Fibroblast of villous mesenchyme (primary cell): ENCODE measurements at regions not wholly inside any gene's neighbourhood (a gene's known extent, or its start where the extent isn't known, plus 50 kb on each side); places are given as distances from the start of the nearest gene placed in this dataset.
"Not testable (repeated sequence)": the region's sequence is repeated elsewhere in the genome, so short reads cannot be mapped to it uniquely, and the experiment has no call there.

Source experiments
- DNase-seq: peaks from one replicate; pipeline ENCODE4 v3.0.0-alpha.2; 2010; ENCODE audit warnings: low read depth
- H3K4me3 ChIP-seq: 2 replicates; pipeline ENCODE4 v1.5.1; 2011; ENCODE audit warnings: low read depth, mild to moderate bottlenecking, low read length
- TF ChIP-seq, protein P1 (sequence below): IDR thresholded peaks from 2 replicates; pipeline ENCODE4 v1.5.1; 2012; ENCODE audit warnings: low read depth, mild to moderate bottlenecking, low read length; ENCODE audit not compliant: insufficient read depth

DNA sequence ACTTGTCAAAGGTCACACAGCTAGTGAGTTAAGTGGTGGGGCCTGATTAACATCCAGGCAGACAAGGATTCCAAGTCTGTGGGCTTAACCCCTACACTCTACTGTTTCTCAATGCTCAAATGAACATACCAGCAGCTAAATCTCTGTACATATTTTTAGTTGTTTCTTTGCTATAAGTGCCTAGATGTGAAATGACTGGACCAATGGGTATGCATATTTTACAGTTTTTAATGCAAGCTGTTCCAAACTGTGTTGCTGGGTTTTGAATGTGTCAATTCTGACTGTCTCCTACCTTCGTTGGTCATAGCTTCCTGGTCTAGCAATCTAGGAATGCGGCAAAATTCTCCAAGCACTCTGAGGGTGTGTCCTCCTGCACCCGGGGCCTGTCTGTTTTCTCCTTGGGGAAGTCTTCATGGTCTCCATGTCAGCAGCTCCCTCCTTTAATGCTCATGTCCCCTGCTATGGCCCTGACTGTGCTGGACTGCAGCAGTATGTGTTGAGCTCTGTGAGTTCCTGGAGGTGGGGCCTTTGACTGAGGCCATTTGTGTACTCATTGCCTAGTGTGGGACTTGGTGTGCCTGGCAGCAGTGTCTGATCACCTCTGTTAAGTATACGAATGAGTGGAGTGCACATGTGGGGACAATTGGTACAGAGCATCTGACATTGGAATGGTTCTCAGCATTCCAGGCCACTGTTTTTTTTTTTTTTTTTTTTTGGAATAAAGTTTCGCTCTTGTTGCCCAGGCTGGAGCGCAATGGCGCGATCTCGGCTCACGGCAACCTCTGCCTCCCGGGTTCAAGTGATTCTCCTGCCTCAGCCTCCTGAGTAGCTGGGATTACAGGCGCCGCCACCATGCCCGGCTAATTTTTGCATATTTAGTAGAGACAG, 72.9 kb upstream of the SLC2A1 start:
- peak; percentile 43 for DNase-seq
- TF ChIP-seq, protein P1, sequence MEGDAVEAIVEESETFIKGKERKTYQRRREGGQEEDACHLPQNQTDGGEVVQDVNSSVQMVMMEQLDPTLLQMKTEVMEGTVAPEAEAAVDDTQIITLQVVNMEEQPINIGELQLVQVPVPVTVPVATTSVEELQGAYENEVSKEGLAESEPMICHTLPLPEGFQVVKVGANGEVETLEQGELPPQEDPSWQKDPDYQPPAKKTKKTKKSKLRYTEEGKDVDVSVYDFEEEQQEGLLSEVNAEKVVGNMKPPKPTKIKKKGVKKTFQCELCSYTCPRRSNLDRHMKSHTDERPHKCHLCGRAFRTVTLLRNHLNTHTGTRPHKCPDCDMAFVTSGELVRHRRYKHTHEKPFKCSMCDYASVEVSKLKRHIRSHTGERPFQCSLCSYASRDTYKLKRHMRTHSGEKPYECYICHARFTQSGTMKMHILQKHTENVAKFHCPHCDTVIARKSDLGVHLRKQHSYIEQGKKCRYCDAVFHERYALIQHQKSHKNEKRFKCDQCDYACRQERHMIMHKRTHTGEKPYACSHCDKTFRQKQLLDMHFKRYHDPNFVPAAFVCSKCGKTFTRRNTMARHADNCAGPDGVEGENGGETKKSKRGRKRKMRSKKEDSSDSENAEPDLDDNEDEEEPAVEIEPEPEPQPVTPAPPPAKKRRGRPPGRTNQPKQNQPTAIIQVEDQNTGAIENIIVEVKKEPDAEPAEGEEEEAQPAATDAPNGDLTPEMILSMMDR = no peak
- no peak overlapping the region for H3K4me3 ChIP-seq

DNA sequence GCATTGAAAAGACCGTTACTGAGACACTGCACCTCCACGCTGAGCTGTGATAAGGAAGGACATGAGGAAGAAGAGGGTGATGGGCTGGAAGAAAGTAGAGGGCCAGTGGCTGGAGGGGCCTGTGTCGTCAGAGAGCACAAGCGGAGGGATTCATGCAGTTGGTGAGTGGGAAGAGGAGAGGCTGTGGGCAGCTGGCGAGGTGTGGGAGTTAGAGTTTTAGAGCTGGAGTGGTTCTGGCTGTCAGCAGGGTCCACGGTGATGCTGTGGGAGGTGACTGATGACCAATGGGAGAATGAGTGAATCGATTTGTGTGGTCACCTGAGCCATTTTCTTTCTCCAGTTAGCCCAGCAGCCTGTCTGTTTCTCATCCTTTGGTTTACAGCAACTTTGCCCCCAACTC, 66.2 kb upstream of the SLC2A1 start:
- no peak for DNase-seq
- H3K4me3 ChIP-seq = no peak overlapping the region
- TF ChIP-seq, protein P1 = no peak

DNA sequence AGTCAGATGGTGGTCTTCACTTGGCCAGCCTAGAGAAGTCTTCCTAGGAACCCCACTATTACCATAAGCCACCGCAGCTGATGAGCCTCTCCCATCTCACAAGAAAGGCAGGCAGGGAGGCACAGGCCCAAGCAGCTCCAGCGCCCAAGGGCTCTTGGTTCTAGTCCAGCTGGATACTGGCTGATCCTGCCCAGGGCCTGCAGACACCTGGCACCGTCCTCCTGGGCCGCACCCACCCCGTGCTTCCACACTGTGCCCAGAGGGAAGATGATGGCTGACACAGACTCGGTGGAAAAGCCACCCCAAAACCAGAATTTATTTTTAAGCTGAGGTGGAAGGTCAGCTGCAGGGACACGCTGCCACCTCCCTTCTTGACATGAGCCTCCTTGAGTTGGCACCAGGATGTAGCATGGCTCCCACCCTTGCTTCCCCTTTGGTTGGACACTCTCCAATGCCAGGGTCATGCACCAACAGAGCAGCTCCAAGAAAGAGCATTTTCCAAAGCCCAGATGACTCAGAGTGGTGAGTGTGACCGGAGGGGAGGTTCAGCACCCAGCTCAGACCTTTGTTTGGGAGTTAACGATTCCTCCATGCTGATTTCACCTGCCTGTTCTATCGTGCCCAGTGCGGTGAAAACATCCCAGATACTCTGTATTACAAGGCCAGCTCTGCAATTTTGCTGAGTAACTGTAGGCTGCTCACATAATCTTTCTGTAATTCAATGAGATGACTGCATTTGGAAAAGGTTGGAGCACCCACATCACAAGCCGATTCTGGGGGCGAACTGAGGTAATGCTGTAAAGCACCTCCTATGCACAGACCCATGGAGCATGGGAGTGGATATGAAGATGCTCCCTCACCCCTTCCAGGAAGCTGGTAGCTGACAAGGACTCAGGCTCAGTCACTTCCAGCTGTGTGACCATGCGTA, 63.1 kb upstream of the SLC2A1 start:
- no peak overlapping the region for H3K4me3 ChIP-seq
- TF ChIP-seq, protein P1 = no peak

DNA sequence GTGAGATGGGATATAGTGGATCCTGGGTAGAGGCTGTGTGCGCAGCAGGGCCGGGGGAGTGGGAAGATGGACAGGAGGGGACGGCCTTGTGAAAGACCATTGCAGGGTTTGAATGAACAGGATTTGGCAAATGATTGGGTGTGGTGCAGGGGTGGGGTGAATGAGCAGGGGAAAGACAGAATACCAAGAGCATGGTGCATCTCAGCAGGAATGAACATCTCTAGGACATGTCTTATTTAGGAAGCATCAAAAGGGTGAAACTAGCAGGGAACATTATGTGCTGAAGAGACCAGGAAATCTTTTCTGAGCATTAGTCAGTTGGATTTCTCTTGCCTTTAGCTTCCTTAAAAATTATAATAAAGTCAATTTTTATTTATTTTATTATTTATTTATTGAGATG, 60.6 kb upstream of the SLC2A1 start:
- DNase-seq = no peak
- H3K4me3 ChIP-seq = no peak overlapping the region
- TF ChIP-seq, protein P1 = no peak

More for the DNA sequence above, 63.1 kb upstream of the SLC2A1 start:
- DNase-seq = no peak

DNA sequence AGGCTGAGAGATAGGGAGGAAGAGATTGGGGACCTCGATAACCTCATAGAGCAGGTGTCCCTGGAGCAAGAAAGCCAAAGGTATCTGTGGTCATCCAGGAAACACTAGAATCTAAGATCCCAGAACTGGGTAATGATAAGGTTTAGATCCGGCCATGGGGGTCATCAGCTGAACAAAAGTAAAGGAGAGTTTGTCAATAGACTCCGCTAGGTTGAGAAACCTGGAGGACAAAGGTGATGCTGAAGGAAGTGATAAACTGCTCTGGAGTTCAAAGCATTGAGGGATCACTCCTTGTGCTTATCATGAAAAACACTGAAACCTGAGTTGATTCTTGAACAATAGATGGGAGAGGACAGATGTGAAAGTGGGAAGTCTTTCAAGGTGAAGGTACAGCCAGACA, 59.5 kb upstream of the SLC2A1 start:
- TF ChIP-seq, protein P1 = no peak
- H3K4me3 ChIP-seq = no peak overlapping the region
- DNase-seq = no peak

DNA sequence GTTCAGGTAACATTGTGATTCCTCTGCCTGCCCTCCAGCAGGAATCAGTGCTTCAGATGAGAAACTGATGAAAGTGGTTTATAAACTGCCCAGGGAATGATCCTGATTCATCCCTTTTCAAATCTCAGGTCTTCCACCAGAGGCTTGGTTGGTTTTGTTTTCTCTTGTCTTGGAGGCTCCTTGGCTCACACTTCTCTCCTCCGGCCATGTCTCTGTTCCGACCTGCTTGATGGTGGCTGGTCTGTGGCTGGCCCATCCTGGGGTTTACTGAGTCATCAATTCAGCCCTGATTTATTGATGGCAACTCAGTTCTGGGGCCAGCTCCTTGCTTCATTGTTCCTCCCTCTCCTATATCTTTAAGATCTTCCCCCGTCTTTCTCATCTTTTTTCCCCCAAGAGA, 56.6 kb upstream of the SLC2A1 start:
- TF ChIP-seq, protein P1 = no peak
- no peak overlapping the region for H3K4me3 ChIP-seq
- DNase-seq = no peak

DNA sequence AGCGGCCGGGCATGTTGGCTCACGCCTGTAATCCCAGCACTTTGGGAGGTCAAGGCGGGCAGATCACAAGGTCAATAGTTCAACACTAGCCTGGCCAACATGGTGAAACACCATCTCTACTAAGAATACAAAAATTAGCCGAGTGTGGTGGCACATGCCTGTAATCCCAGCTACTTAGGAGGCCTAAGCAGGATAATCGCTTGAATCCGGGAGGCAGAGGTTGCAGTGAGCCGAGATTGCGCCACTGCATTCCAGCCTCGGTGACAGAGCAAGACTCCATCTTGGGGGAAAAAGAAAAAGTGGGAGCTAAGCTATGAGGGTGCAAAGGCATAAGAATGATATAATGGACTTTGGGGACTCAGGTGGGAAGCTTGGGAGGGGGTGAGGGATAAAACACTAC, 55.9 kb upstream of the SLC2A1 start:
- H3K4me3 ChIP-seq = not testable (repeated sequence)
- DNase-seq = peak; percentile 14
